ENCODE measurements at regions not wholly inside any gene's neighbourhood (a gene's known extent, or its start where the extent isn't known, plus 50 kb on each side); places are given as distances from the start of the nearest gene placed in this dataset.
A peak's percentile ranks its signal among the peaks of the same experiment; 100 is the strongest.
"Not testable (repeated sequence)": the region's sequence is repeated elsewhere in the genome, so short reads cannot be mapped to it uniquely, and the experiment has no call there.

GRCh38 chr2:154952346-154952980 is 254.0 kb downstream of the KCNJ3 start:
- in situ Hi-C loops (cut with MboI), result no loop called here
- CTCF ChIA-PET (ENCODE audit: low intra/inter-chr PET ratio), result no interaction called here
- Histone ChIP-seq H3K79me2 (ENCODE audit: control insufficient read depth, insufficient read depth, low read length) (no peaks in the 10 kb centered on the region), H3K9ac (ENCODE audit: insufficient read depth in 1 of 2, low read depth in 2 of 2, low read length in 2 of 2) (no peak overlapping the region), H3K9me1 (ENCODE audit: control insufficient read depth, insufficient read depth, low read length) (no peaks in the 10 kb centered on the region), H3K4me3 (no peak overlapping the region), H2AFZ (ENCODE audit: low read depth, low read length) (no peak overlapping the region), H3K4me1 (replicated peaks in 1 of 2; ENCODE audit: control insufficient read depth in 2 of 2, insufficient read depth in 2 of 2, low read length in 2 of 2) (no peaks in the 10 kb centered on the region), H3K9me3 (replicated peaks; ENCODE audit: control insufficient read depth, insufficient read depth, low read depth, low read length) (no peaks in the 10 kb centered on the region), H3K27me3 (ENCODE audit: control insufficient read depth in 2 of 2, insufficient read depth in 2 of 2, low read length in 2 of 2) (no peaks in the 10 kb centered on the region), H3K4me2 (ENCODE audit: insufficient read depth, low read length) (no peak overlapping the region), H3K27ac (ENCODE audit: extremely low read depth, low read depth, low read length) (no peak overlapping the region), H4K20me1 (replicated peaks; ENCODE audit: control insufficient read depth, insufficient read depth, low read length) (no peaks in the 10 kb centered on the region), H3K36me3 (ENCODE audit: control insufficient read depth, insufficient read depth, low read length) (no peaks in the 10 kb centered on the region)
- POLR2A ChIA-PET, result no interaction called here
- 0% methylated on average over 4 of the region's 4 CpGs for WGBS (ENCODE audit: insufficient coverage, low coverage, missing lambda C conversion rate)
- DNase-seq (ENCODE audit: extremely low read depth in 1 of 4, low spot score in 3 of 4) (no peak), ATAC-seq (no peak), FAIRE-seq (no peak)
- BruUV-seq (replicated peaks), result no TSS peak
- intact Hi-C loops (cut with micrococcal nuclease), result no loop called here
- TF ChIP-seq ZSCAN32 (CRISPR knock-in tag; IDR thresholded peaks at IDR 0.05) (no peak), RFX1 (IDR thresholded peaks at IDR 0.05) (peak; percentile 60)

- H3K79me2 ChIP-seq (ENCODE audit: control insufficient read depth, insufficient read depth, low read length); BruUV-seq (replicated peaks); in situ Hi-C loops (cut with MboI); H3K9ac ChIP-seq (ENCODE audit: insufficient read depth in 1 of 2, low read depth in 2 of 2, low read length in 2 of 2); H3K27me3 ChIP-seq (ENCODE audit: control insufficient read depth in 2 of 2, insufficient read depth in 2 of 2, low read length in 2 of 2); H3K9me3 ChIP-seq (replicated peaks; ENCODE audit: control insufficient read depth, insufficient read depth, low read depth, low read length); intact Hi-C loops (cut with micrococcal nuclease); FAIRE-seq; H3K4me1 ChIP-seq (replicated peaks in 1 of 2; ENCODE audit: control insufficient read depth in 2 of 2, insufficient read depth in 2 of 2, low read length in 2 of 2); H3K9me1 ChIP-seq (ENCODE audit: control insufficient read depth, insufficient read depth, low read length); ATAC-seq; H4K20me1 ChIP-seq (replicated peaks; ENCODE audit: control insufficient read depth, insufficient read depth, low read length); H3K4me2 ChIP-seq (ENCODE audit: insufficient read depth, low read length); DNase-seq (ENCODE audit: extremely low read depth in 1 of 4, low spot score in 3 of 4); CTCF ChIA-PET (ENCODE audit: low intra/inter-chr PET ratio); H3K36me3 ChIP-seq (ENCODE audit: control insufficient read depth, insufficient read depth, low read length); H3K4me3 ChIP-seq; H2AFZ ChIP-seq (ENCODE audit: low read depth, low read length); POLR2A ChIA-PET; H3K27ac ChIP-seq (ENCODE audit: extremely low read depth, low read depth, low read length): not testable (repeated sequence)
- WGBS (ENCODE audit: insufficient coverage, low coverage, missing lambda C conversion rate), result 1% methylated on average over 16 of the region's 16 CpGs
These were observed 248.9 kb downstream of the KCNJ3 start for GRCh38 chr2:154947416-154947815.

Data from K562 (cell line).